Muscle of back (tissue), 3 donors: ENCODE measurements at regions not wholly inside any gene's neighbourhood (a gene's known extent, or its start where the extent isn't known, plus 50 kb on each side); places are given as distances from the start of the nearest gene placed in this dataset.
"Not testable (repeated sequence)": the region's sequence is repeated elsewhere in the genome, so short reads cannot be mapped to it uniquely, and the experiment has no call there.

Experiments
- DNase-seq, 3 donors: peaks; one replicate each; pipeline versions ENCODE4 v3.0.0 to v3.0.0-alpha.2; 2013

- DNase-seq = peak in 1 of 3 donors; percentile 3
These were observed 1072.1 kb downstream of the NXPH1 start for GRCh38 chr7:9505516-9505915.

- DNase-seq = peak; percentile 12 to 66 (median 48)
These were observed 1073.9 kb downstream of the NXPH1 start for GRCh38 chr7:9507290-9507689.

GRCh38 chr7:9516662-9517061, 1083.3 kb downstream of the NXPH1 start:
- no peak for DNase-seq

GRCh38 chr7:9523579-9523978, 1090.2 kb downstream of the NXPH1 start:
- DNase-seq = no peak

DNA sequence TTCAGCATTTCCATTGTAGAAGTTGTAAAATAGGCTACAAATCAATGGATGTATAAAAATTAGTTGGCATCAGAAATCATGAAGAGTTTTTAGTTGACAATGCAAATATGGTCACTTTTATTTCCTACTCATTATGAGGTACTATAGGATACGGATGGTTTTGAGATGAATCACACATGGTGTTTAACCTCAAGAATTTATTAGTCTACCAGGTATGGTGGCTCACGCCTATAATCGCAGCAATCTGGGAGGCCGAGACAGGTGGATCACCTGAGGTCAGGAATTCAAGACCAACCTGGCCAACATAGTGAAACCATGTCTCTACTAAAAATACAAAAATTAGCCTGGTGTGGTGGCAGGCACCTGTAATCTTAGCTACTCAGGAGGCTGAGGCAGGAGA, 1119.0 kb downstream of the NXPH1 start:
- DNase-seq = not testable (repeated sequence)

DNA sequence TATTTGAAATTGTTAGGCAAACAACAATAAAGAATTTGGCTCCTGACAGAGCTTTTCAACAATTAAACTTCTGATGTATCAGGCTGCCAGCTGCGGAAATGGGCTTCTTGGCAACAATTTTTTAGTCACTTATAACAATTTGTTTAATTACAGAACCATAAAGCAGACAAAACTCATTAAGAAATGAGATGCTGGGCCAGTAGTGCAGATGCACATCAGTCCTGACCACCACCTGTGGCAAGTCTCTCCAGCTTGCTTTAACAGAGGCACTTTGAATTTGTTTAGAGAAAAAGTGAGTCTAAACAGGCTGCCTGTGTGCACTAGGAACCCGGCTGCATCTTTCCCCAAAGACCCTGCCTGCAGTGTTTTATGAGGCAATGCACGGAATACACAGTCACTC, 1124.4 kb downstream of the NXPH1 start:
- no peak for DNase-seq

DNA sequence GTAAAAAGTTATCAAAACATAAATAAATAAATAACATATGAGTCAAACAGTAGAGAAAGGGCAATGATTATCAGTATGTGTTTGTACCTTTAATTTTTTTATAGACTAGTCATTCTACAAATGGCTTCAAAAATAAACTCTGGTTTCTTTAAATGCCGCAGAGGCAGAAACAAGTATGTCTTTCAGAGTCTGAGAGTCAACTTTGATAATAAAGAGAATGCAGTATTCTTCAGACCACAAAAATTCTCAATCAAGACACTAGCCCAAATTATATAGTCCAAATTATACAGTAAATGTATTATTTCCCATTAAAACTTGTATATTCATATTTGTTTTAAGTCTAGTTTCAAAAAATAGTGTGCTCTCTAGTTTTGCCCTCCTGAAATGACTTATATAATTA, 1142.3 kb downstream of the NXPH1 start:
- no peak for DNase-seq

GRCh38 chr7:9582824-9583223, 1149.4 kb downstream of the NXPH1 start:
- DNase-seq = no peak

DNA sequence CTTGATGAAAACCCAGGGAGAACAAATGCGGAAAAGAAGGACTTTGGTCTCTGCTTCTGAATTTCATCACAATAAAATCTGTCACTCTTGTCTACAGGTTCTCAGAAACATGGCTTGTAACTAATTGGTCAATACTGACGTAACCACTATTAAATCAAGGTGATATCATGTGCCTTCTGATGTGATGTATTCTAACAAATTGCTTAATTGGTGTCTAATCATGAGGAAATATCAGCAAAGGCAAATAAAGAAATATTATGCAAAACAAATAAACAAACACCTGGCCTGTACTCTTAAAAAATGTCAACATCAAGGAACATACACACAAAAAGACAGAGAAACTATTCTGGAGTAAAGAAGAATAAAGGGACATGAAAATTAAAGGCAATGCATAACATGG, 1165.0 kb downstream of the NXPH1 start:
- DNase-seq = no peak

GRCh38 chr7:9600974-9601373, 1167.6 kb downstream of the NXPH1 start:
- DNase-seq = no peak

DNA sequence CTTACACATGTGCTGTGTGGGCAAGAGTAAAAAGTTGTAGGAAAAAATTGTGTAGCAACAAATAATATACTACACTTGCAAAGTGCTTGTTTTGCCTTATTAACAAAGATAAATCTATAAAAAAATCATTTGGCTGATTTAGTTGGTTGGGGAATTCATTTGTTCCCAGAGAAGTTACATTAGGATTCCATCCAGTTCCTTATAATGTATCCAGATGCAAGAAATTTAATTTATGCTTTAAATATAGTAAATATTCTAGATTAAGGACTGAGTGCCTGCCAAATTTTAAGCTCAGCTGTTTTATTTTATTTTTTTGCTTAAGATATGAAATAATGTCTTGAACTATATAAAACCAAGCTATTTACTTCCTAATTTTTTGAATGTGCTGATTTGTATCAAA, 1169.9 kb downstream of the NXPH1 start:
- peak; percentile 3 to 54 (median 6) for DNase-seq

DNA sequence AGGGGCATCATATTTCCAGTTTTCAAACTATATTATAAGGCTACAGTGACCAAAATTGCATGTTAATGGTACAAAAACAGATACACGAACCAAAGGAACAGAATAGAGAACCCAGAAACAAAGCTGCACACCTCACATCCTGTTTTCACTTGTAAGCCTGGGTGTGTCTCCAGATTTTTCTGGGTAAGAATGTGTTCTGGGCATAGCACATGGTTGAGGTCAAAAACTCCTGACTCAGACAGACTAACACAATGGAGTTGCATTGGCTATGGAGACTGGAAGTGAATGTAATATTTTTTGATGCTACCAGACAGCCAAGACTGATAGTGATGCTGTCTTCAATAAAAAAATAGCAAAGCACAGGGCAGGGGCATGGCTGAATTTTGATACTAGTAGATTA, 1175.2 kb downstream of the NXPH1 start:
- no peak for DNase-seq

DNA sequence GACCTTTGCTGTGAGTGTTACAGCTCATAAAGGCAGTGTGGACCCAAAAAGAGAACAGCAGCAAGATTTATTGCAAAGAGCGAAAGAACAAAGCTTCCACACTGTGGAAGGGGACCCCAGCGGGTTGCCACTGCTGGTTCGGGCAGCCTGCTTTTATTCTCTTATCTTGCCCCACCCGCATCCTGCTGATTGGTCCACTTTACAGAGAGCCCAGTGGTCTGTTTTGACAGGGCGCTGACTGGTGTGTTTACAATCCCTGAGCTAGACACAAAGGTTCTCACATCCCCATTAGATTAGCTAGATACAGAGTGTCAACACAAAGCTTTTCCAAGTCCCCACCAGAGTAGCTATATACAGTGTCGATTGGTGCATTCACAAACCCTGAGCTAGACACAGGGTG, 1187.5 kb downstream of the NXPH1 start:
- not testable (repeated sequence) for DNase-seq

DNA sequence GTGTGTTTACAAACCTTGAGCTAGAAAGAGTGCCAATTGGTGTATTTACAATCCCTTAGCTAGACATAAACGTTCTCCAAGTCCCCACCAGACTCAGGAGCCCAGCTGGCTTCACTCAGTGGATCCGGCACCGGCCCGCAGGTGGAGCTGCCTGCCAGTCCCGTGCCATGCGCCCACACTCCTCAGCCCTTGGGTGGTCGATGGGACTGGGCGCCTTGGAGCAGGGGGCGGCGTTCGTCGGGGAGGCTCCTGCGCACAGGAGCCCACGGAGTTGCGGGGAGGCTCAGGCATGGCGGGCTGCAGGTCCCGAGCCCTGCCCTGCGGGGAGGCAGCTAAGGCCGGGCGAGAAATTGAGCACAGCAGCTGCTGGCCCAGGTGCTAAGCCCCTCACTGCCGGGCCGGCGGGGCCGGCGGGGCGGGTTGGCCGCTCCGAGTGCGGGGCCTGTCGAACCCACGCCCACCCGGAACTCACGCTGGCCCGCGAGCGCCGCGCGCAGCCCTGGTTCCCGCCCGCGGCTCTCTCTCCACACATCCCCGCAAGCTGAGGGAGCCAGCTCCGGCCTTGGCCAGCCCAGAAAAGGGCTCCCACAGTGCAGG, 1188.0 kb downstream of the NXPH1 start:
- DNase-seq = not testable (repeated sequence)

DNA sequence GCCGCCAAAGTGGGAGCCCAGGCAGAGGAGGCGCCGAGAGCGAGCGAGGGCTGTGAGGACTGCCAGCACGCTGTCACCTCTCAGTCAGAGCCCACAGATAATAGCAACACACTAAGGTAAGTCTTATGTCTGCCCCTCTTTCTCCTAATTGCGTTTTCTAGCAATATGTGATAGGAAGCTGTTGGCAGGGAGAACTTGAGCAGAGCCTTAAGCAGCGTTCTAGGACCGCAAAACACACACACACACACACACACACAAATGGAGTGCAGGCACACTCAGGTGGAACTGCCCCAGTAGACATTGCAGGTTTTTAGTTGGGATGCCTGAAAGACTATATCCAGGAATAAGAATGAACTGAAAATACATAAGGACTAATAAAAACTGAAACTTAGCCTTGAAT, 1188.5 kb downstream of the NXPH1 start:
- DNase-seq = no peak

DNA sequence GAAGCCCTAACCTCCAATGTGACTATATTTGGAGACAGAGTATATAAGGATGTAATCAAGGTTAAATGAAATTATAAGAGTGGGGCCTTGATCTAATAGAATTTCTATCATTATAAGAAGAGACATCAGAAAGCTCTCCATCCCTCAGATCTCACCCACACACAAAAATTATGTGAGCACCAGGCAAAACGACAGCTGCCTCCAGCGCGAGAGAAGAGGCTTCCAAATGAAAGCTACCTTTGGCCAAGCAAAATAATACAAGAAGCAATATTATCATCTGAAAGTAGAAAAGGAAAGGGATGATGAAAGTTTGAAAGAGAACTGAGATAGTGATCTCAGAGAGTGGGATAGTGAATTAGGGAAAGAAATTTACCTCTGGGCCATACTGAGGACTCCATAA, 1192.5 kb downstream of the NXPH1 start:
- no peak for DNase-seq

GRCh38 chr7:9645756-9646155, 1212.3 kb downstream of the NXPH1 start:
- DNase-seq = no peak

DNA sequence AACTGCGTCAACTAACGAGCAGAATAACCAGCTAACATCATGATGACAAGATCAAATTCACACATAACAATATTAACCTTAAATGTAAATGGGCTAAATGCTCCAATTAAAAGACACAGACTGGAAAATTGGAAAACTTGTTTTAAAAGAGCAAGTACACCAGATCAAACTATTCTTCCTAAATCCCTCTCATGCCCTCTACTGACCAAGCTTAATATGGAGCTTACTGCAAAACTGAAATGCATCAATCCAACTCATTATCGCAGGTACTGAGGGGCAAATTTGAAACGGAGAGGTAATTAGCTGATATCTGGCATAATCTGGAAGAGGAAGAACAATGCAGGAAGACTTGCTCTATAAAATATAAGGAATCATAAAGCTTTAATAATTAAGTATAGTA, 1223.8 kb downstream of the NXPH1 start:
- DNase-seq = no peak

DNA sequence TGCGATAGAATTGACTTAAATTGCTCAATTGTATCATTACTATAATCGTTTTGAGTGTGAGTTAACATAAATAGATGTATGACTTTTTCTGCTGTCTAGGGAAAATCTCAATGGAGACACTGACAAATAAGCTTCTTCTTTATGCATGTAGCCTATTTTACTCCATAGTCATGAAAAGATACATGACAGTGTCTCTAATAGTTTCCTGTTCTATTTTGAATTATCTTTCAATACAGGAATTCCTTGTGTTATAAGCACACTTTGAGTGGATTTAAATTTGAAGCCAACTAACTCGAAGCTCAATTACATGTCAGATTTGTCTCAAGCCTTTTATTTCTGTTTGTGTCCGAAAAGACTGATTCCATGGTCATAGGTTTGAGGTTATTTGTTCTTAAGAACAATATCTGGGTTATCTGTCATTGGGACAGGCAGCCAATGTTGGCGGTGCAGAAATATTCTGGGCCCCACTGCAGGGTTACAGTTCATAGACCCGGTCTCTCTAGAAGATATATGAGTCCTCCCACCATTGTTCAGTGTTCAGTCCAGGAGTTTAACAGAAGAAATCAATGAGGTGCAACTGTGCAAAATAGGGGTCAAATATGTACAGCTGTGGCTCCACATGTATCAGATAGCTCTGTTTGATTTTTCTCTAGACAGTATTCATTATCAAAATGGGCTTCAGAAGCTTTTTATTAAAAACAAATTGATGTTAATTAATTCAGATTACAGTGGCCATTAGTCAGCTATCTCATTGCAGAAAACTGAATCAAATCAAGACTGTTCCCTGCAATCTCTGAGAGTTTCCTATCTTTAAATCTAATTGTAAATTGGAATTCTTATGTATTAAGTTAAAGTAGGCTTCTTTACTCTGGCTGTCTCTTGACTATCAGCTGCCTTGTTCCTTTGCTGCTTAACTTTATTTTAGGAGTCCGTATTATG, 1238.8 kb downstream of the NXPH1 start:
- DNase-seq = no peak

GRCh38 chr7:9680713-9681112, 1247.3 kb downstream of the NXPH1 start:
- no peak for DNase-seq

GRCh38 chr7:9681284-9681683, 1247.9 kb downstream of the NXPH1 start:
- DNase-seq = no peak

- no peak for DNase-seq
These were observed 1257.9 kb downstream of the NXPH1 start for GRCh38 chr7:9691286-9691685.

GRCh38 chr7:9698375-9698774, 1265.0 kb downstream of the NXPH1 start:
- no peak for DNase-seq
